ENCODE measurements at regions not wholly inside any gene's neighbourhood (a gene's known extent, or its start where the extent isn't known, plus 50 kb on each side); places are given as distances from the start of the nearest gene placed in this dataset.
"Not testable (repeated sequence)": the region's sequence is repeated elsewhere in the genome, so short reads cannot be mapped to it uniquely, and the experiment has no call there.

GRCh38 chr20:19048995-19049501 lies 163.4 kb upstream of the SLC24A3 start:
- H3K4me1 ChIP-seq (ENCODE audit: control insufficient read depth, extremely low read depth, insufficient read depth, low read length), result no peaks in the 10 kb centered on the region
- no peak overlapping the region for H2AFZ ChIP-seq (ENCODE audit: low read length)
- no peaks in the 10 kb centered on the region for H3K27me3 ChIP-seq (ENCODE audit: control insufficient read depth, insufficient read depth, low read length)
- H3K79me2 ChIP-seq (ENCODE audit: control insufficient read depth, insufficient read depth, low read length), result no peaks in the 10 kb centered on the region
- no peaks in the 10 kb centered on the region for H4K20me1 ChIP-seq (ENCODE audit: control insufficient read depth, extremely low read depth, insufficient read depth, low read length)
- H3K9ac ChIP-seq (ENCODE audit: insufficient read depth, low read length), result no peak overlapping the region
- H3K4me3 ChIP-seq (replicated peaks in 1 of 4; ENCODE audit: control extremely low read depth in 1 of 4, insufficient read depth in 1 of 4, low read depth in 3 of 4, low read length in 4 of 4), result no peak overlapping the region
- DNase-seq (ENCODE audit: low read depth in 2 of 2), result no peak
- no peak overlapping the region for H3K27ac ChIP-seq (ENCODE audit: insufficient read depth, low read length)
- no peaks in the 10 kb centered on the region for H3K36me3 ChIP-seq (ENCODE audit: control insufficient read depth, insufficient read depth, low read length)
- no peaks in the 10 kb centered on the region for H3K9me3 ChIP-seq (ENCODE audit: control insufficient read depth, insufficient read depth, low read depth, low read length)
- H3K4me2 ChIP-seq (ENCODE audit: extremely low read depth, insufficient read depth, low read length), result no peak overlapping the region
- TF ChIP-seq, protein P1, sequence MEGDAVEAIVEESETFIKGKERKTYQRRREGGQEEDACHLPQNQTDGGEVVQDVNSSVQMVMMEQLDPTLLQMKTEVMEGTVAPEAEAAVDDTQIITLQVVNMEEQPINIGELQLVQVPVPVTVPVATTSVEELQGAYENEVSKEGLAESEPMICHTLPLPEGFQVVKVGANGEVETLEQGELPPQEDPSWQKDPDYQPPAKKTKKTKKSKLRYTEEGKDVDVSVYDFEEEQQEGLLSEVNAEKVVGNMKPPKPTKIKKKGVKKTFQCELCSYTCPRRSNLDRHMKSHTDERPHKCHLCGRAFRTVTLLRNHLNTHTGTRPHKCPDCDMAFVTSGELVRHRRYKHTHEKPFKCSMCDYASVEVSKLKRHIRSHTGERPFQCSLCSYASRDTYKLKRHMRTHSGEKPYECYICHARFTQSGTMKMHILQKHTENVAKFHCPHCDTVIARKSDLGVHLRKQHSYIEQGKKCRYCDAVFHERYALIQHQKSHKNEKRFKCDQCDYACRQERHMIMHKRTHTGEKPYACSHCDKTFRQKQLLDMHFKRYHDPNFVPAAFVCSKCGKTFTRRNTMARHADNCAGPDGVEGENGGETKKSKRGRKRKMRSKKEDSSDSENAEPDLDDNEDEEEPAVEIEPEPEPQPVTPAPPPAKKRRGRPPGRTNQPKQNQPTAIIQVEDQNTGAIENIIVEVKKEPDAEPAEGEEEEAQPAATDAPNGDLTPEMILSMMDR (conservative IDR thresholded peaks at IDR 0.05 in 1 of 2, IDR thresholded peaks at IDR 0.05 in 1 of 2; ENCODE audit: low read depth in 1 of 2, low read length in 2 of 2), result no peak
- no peak for TF ChIP-seq EZH2 (IDR thresholded peaks at IDR 0.05; ENCODE audit: low read length, missing control alignments)

DNA sequence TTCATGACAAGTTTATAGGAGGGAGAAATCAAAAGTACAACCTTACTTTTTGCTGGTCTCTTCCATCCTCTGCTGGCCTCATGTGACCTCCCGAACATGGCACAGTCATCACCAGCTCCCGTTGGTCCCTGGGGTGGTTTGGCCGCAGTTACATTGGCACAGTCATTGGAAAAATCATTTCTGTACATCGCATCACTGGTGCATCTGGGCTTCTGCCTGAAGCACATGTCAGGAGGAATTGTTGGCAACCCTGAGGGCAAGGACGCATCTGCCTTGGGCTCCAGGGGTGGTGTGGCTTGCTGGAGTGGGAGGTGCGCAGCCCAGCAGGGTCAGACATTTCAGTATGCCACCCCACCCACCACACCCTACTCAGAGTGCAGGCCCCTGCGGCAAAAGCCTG lies 162.9 kb upstream of the SLC24A3 start:
- Histone ChIP-seq H3K9me3 (ENCODE audit: control insufficient read depth, insufficient read depth, low read depth, low read length) (no peaks in the 10 kb centered on the region), H3K36me3 (ENCODE audit: control insufficient read depth, insufficient read depth, low read length) (no peaks in the 10 kb centered on the region), H3K79me2 (ENCODE audit: control insufficient read depth, insufficient read depth, low read length) (no peaks in the 10 kb centered on the region), H3K4me2 (ENCODE audit: extremely low read depth, insufficient read depth, low read length) (no peak overlapping the region), H3K27ac (ENCODE audit: insufficient read depth, low read length) (no peak overlapping the region), H4K20me1 (ENCODE audit: control insufficient read depth, extremely low read depth, insufficient read depth, low read length) (no peaks in the 10 kb centered on the region), H3K4me3 (replicated peaks in 1 of 4; ENCODE audit: control extremely low read depth in 1 of 4, insufficient read depth in 1 of 4, low read depth in 3 of 4, low read length in 4 of 4) (no peak overlapping the region), H3K4me1 (ENCODE audit: control insufficient read depth, extremely low read depth, insufficient read depth, low read length) (no peaks in the 10 kb centered on the region), H3K27me3 (ENCODE audit: control insufficient read depth, insufficient read depth, low read length) (no peaks in the 10 kb centered on the region), H2AFZ (ENCODE audit: low read length) (no peak overlapping the region), H3K9ac (ENCODE audit: insufficient read depth, low read length) (no peak overlapping the region)
- TF ChIP-seq EZH2 (IDR thresholded peaks at IDR 0.05; ENCODE audit: low read length, missing control alignments), result no peak
- TF ChIP-seq, protein P1 (conservative IDR thresholded peaks at IDR 0.05 in 1 of 2, IDR thresholded peaks at IDR 0.05 in 1 of 2; ENCODE audit: low read depth in 1 of 2, low read length in 2 of 2), result no peak
- DNase-seq (ENCODE audit: low read depth in 2 of 2), result no peak

- TF ChIP-seq, protein P1 (conservative IDR thresholded peaks at IDR 0.05 in 1 of 2, IDR thresholded peaks at IDR 0.05 in 1 of 2; ENCODE audit: low read depth in 1 of 2, low read length in 2 of 2), result no peak
- TF ChIP-seq EZH2 (IDR thresholded peaks at IDR 0.05; ENCODE audit: low read length, missing control alignments), result no peak
- no peaks in the 10 kb centered on the region for H3K9me3 ChIP-seq (ENCODE audit: control insufficient read depth, insufficient read depth, low read depth, low read length)
- no peak overlapping the region for H3K9ac ChIP-seq (ENCODE audit: insufficient read depth, low read length)
- H3K4me3 ChIP-seq (replicated peaks in 1 of 4; ENCODE audit: control extremely low read depth in 1 of 4, insufficient read depth in 1 of 4, low read depth in 3 of 4, low read length in 4 of 4), result no peak overlapping the region
- DNase-seq (ENCODE audit: low read depth in 2 of 2), result no peak
- no peaks in the 10 kb centered on the region for H3K27me3 ChIP-seq (ENCODE audit: control insufficient read depth, insufficient read depth, low read length)
- no peaks in the 10 kb centered on the region for H4K20me1 ChIP-seq (ENCODE audit: control insufficient read depth, extremely low read depth, insufficient read depth, low read length)
- no peak overlapping the region for H2AFZ ChIP-seq (ENCODE audit: low read length)
- H3K4me1 ChIP-seq (ENCODE audit: control insufficient read depth, extremely low read depth, insufficient read depth, low read length), result no peaks in the 10 kb centered on the region
- H3K79me2 ChIP-seq (ENCODE audit: control insufficient read depth, insufficient read depth, low read length), result no peaks in the 10 kb centered on the region
- no peaks in the 10 kb centered on the region for H3K36me3 ChIP-seq (ENCODE audit: control insufficient read depth, insufficient read depth, low read length)
- no peak overlapping the region for H3K27ac ChIP-seq (ENCODE audit: insufficient read depth, low read length)
- no peak overlapping the region for H3K4me2 ChIP-seq (ENCODE audit: extremely low read depth, insufficient read depth, low read length)
These were observed 155.5 kb upstream of the SLC24A3 start for GRCh38 chr20:19056909-19057308.

- not testable (repeated sequence) for H3K27me3 ChIP-seq (ENCODE audit: control insufficient read depth, insufficient read depth, low read length); H3K4me2 ChIP-seq (ENCODE audit: extremely low read depth, insufficient read depth, low read length); DNase-seq (ENCODE audit: low read depth in 2 of 2); H3K9ac ChIP-seq (ENCODE audit: insufficient read depth, low read length); H3K4me1 ChIP-seq (ENCODE audit: control insufficient read depth, extremely low read depth, insufficient read depth, low read length); H4K20me1 ChIP-seq (ENCODE audit: control insufficient read depth, extremely low read depth, insufficient read depth, low read length); H3K36me3 ChIP-seq (ENCODE audit: control insufficient read depth, insufficient read depth, low read length); H2AFZ ChIP-seq (ENCODE audit: low read length); H3K79me2 ChIP-seq (ENCODE audit: control insufficient read depth, insufficient read depth, low read length); H3K27ac ChIP-seq (ENCODE audit: insufficient read depth, low read length); H3K9me3 ChIP-seq (ENCODE audit: control insufficient read depth, insufficient read depth, low read depth, low read length); H3K4me3 ChIP-seq (replicated peaks in 1 of 4; ENCODE audit: control extremely low read depth in 1 of 4, insufficient read depth in 1 of 4, low read depth in 3 of 4, low read length in 4 of 4)
These were observed 147.7 kb upstream of the SLC24A3 start for GRCh38 chr20:19064788-19065187.
